Heart right ventricle (tissue), 16 donors: ENCODE measurements at regions not wholly inside any gene's neighbourhood (a gene's known extent, or its start where the extent isn't known, plus 50 kb on each side); places are given as distances from the start of the nearest gene placed in this dataset.

Experiments used
- ATAC-seq, 8 donors: fragments of 200-7000 bp; cut with Tn5 transposase; one replicate each; pipeline ENCODE4 v1.9.1; 2020; ENCODE audit warnings: mild to moderate bottlenecking in 8 of 8, moderate library complexity in 8 of 8, moderate number of reproducible peaks in 1 of 8
- DNase-seq, 2 donors: peaks; one replicate each; pipeline ENCODE4 v3.0.0-alpha.2; 2020
- H3K27ac ChIP-seq, 10 donors: fragments of 200-600 bp; sonication (generic) in 2 of 10; one replicate each; pipeline versions ENCODE4 v1.5.0 to v1.8.0; 2020 to 2022; ENCODE audit warnings: mild to moderate bottlenecking in 3 of 10
- H3K27me3 ChIP-seq, 7 donors: fragments of 200-600 bp; one replicate each; pipeline ENCODE4 v1.8.0; 2021 to 2022; ENCODE audit warnings: mild to moderate bottlenecking in 2 of 7
- H3K36me3 ChIP-seq, 9 donors: fragments of 200-600 bp; sonication (generic) in 1 of 9; one replicate each; pipeline versions ENCODE4 v1.5.0 to v1.8.0; 2020 to 2022; ENCODE audit warnings: mild to moderate bottlenecking in 2 of 9
- H3K4me1 ChIP-seq, 9 donors: fragments of 200-600 bp; sonication (generic) in 1 of 9; one replicate each; pipeline versions ENCODE4 v1.5.0 to v1.8.0; 2020 to 2022; ENCODE audit warnings: mild to moderate bottlenecking in 4 of 9
- H3K4me3 ChIP-seq, 10 donors: fragments of 200-600 bp; sonication (generic) in 2 of 10; one replicate each; pipeline versions ENCODE4 v1.5.0 to v1.8.0; 2020 to 2022; ENCODE audit warnings: mild to moderate bottlenecking in 7 of 10, moderate library complexity in 2 of 10
- H3K9me3 ChIP-seq, 11 donors: fragments of 200-600 bp in 10 of 11; sonication (generic) in 2 of 11; one replicate each; pipeline versions ENCODE4 v1.5.0 to v1.8.0; 2013 to 2022; ENCODE audit warnings: mild to moderate bottlenecking in 2 of 11, control low read depth in 1 of 11, moderate library complexity in 1 of 11
- WGBS, 2 donors: extraction: QIAGEN DNeasy Blood & Tissue Kit; methylation state at CpG; one replicate each; pipeline ENCODE4 v1.1.7; 2013; ENCODE audit warnings: inconsistent platforms in 1 of 2; 5-methylcytosine and 5-hydroxymethylcytosine counted together
- intact Hi-C, 10 donors: fragments of 100-400 bp; cut with DNase I; formaldehyde crosslinking; loops; one replicate each; pipeline versions ENCODE4 v1.11.1 to v1.14.2; 2022
- TF ChIP-seq, protein P1 (sequence below), 9 donors: fragments of 200-600 bp; sonication (generic) in 2 of 9; IDR thresholded peaks; one replicate each; pipeline versions ENCODE4 v1.5.0 to v1.8.0; 2021 to 2022; ENCODE audit warnings: antibody characterized with exemption in 9 of 9, mild to moderate bottlenecking in 5 of 9, moderate library complexity in 1 of 9
- donor health status: Arrhythmogenic right ventricular cardiomyopathy.
- donor health status: ischemic (EF 13 %, LVEDD 7.1; RV severe dilation, severe dysfunction).
- donor health status: healthy with polysubstance abuse.
- donor health status: DM: no; HTN: yes; CAD: no.
- donor health status: DM: no; HTN: no; CAD: no.
- donor health status: ischemic (EF 25% LVEDD 6.9; RV normal size, moderate dysfunction).
- donor health status: ischemic (EF 25% LVEDD 5.7; RV mildly dilated, moderate dysfunction).
- donor health status: healthy.
- donor health status: DM: yes; HTN: yes; CAD: no.
- donor health status: Ischemic cardiomyopathy.
- donor health status: ischemic (EF 35%, LVEDD 5.7; RV mildly dilated, moderate dysfunction).
- donor health status: nonischemic (EF 11% LVEDD 7.7; RV severe dilation, severe dysfunction).
- donor health status: DM: yes; HTN: yes; CAD: no.
- donor health status: PGD.
- donor health status: ischemic (EF 29% LVEDD 5.4; RV normal size, mild dysfunction).
- donor health status: nonischemic (EF 23%, LVEDD 6.1; RV moderate dilation, normal function).

DNA sequence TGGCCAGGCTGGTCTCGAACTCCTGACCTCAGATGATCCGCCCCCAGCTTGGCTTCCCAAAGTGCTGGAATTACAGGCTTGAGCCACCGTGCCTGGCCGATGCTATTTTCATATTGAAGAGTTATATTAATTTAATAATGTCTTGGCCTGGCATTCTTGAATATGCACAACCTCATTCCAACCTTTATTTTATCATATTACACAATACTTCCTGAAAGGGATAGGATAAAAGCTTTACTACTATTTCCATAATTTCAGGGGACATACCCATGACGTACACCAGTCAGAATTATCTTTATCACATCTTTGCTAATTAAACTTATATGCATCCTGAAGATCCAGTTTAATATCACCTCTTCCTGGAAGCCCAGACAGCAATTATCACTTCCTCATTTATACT, 205.3 kb downstream of the ZIC4 start:
- Histone ChIP-seq H3K4me3 (no peak overlapping the region), H3K27me3 (peaks cover 0 to under 1% (median 0%) of the 10 kb centered on the region in 7 donors), H3K9me3 (peaks cover 0 to 4% (median 0%) of the 10 kb centered on the region in 11 donors), H3K27ac (no peak overlapping the region), H3K36me3 (no peaks in the 10 kb centered on the region), H3K4me1 (no peaks in the 10 kb centered on the region)
- ATAC-seq (no peak), DNase-seq (no peak)
- TF ChIP-seq, protein P1, sequence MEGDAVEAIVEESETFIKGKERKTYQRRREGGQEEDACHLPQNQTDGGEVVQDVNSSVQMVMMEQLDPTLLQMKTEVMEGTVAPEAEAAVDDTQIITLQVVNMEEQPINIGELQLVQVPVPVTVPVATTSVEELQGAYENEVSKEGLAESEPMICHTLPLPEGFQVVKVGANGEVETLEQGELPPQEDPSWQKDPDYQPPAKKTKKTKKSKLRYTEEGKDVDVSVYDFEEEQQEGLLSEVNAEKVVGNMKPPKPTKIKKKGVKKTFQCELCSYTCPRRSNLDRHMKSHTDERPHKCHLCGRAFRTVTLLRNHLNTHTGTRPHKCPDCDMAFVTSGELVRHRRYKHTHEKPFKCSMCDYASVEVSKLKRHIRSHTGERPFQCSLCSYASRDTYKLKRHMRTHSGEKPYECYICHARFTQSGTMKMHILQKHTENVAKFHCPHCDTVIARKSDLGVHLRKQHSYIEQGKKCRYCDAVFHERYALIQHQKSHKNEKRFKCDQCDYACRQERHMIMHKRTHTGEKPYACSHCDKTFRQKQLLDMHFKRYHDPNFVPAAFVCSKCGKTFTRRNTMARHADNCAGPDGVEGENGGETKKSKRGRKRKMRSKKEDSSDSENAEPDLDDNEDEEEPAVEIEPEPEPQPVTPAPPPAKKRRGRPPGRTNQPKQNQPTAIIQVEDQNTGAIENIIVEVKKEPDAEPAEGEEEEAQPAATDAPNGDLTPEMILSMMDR (IDR thresholded peaks at IDR 0.05), result no peak
- intact Hi-C loops, result no loop called here
- WGBS, 2 donors, result 80% methylated on average over 5 of the region's 5 CpGs

DNA sequence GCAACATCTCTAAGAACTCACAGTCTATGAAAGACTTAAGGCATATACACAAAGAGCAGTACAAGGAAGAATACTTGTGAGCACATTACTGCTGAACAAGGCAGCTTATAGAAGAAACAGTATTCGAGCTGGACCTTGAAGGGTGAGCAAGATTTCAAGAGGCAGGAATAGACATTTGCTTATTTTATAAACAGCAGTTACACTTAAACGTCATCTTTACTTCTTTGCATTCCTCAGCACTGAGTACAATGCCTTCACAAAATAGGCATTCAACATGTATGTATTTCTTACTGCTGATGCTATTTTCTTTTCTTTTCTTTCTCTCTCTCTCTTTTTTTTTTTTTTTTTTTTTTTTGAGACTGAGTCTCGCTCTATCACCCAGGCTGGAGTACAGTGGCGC, 205.8 kb downstream of the ZIC4 start:
- intact Hi-C loops, result no loop called here
- DNase-seq, result no peak
- H3K4me3 ChIP-seq, result no peak overlapping the region
- TF ChIP-seq, protein P1 (IDR thresholded peaks at IDR 0.05), result no peak
- peaks cover 0 to 2% (median 0%) of the 10 kb centered on the region in 7 donors for H3K27me3 ChIP-seq
- no peak for ATAC-seq
- no peak overlapping the region for H3K27ac ChIP-seq
- H3K4me1 ChIP-seq, result no peaks in the 10 kb centered on the region
- H3K9me3 ChIP-seq, result no peaks in the 10 kb centered on the region
- H3K36me3 ChIP-seq, result no peaks in the 10 kb centered on the region
- WGBS, 2 donors, result 78 to 80% methylated on average over 4 of the region's 4 CpGs

DNA sequence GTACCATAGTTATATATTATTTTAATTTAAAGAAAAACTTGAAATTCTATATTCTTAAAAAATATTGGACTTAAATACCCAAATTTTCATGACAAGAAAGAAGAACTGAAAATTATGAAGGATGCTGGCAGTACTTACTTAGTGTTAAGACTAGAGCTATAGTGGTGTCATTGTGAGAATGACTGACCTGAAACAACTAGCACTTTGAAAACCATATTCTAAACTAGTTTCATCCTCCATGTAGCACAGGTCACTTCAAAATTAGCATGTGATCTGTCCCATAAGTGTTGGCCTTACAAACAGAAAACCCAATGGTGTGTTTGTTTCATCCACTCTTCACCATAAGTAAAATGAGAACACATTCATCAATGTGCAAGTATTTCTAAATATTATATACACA, 208.6 kb downstream of the ZIC4 start:
- TF ChIP-seq, protein P1 (IDR thresholded peaks at IDR 0.05), result no peak
- intact Hi-C loops, result loop anchor here in 2 of 10 donors (10.0 kb wide), 2 partner anchors 373 to 383 kb away; no protein-coding TSS in a partner anchor
- H3K27me3 ChIP-seq, result peaks cover 0 to 2% (median 0%) of the 10 kb centered on the region in 7 donors
- no peaks in the 10 kb centered on the region for H3K36me3 ChIP-seq
- H3K9me3 ChIP-seq, result no peaks in the 10 kb centered on the region
- H3K4me1 ChIP-seq, result no peaks in the 10 kb centered on the region
- H3K27ac ChIP-seq, result no peak overlapping the region
- H3K4me3 ChIP-seq, result no peak overlapping the region
- no peak for ATAC-seq
- DNase-seq, result no peak

DNA sequence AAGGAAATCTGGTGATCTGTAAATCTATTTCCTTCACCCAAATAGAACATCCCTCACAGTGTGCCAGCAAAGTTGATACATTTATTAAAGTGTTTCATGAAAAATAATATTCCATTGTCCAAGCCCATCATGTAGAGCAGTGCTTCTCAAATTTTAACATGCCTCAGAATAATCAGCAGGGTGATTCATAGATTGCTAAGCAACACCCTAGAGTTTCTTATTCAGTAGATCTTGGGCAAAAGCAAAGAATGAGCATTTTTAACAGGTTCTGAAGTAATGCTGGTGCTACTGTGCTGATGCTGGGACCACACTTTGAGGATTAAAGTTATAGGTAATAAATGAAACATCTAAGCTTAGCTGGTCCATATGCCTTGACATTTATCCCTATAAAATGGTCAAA, 210.5 kb downstream of the ZIC4 start:
- TF ChIP-seq, protein P1 (IDR thresholded peaks at IDR 0.05), result no peak
- Histone ChIP-seq H3K27ac (no peak overlapping the region), H3K36me3 (no peaks in the 10 kb centered on the region), H3K4me3 (no peak overlapping the region), H3K4me1 (no peaks in the 10 kb centered on the region), H3K27me3 (peaks cover 0 to 2% (median 0%) of the 10 kb centered on the region in 7 donors), H3K9me3 (peaks cover 0 to 4% (median 0%) of the 10 kb centered on the region in 11 donors)
- no peak for DNase-seq
- intact Hi-C loops, result loop anchor here in 2 of 10 donors (10.0 kb wide), 2 partner anchors 371 to 381 kb away; no protein-coding TSS in a partner anchor
- ATAC-seq, result no peak
